ENCODE measurements at regions not wholly inside any gene's neighbourhood (a gene's known extent, or its start where the extent isn't known, plus 50 kb on each side); places are given as distances from the start of the nearest gene placed in this dataset.

- no peak overlapping the region for H3K4me3 ChIP-seq (ENCODE audit: low read depth, low read length)
- DNase-seq (ENCODE audit: low read depth): no peak
- no peak for TF ChIP-seq CTCF (IDR thresholded peaks at IDR 0.05; ENCODE audit: insufficient read depth, low read length)
These were observed 1597.1 kb upstream of the MIR17HG start for GRCh38 chr13:89750371-89750770.

GRCh38 chr13:89751432-89751930 is 1596.0 kb upstream of the MIR17HG start:
- DNase-seq (ENCODE audit: low read depth): no peak
- TF ChIP-seq CTCF (IDR thresholded peaks at IDR 0.05; ENCODE audit: insufficient read depth, low read length): no peak

GRCh38 chr13:89752394-89752793 is 1595.1 kb upstream of the MIR17HG start:
- H3K4me3 ChIP-seq (ENCODE audit: low read depth, low read length): no peak overlapping the region
- no peak for TF ChIP-seq CTCF (IDR thresholded peaks at IDR 0.05; ENCODE audit: insufficient read depth, low read length)

More at GRCh38 chr13:89751432-89751930, 1596.0 kb upstream of the MIR17HG start:
- no peak overlapping the region for H3K4me3 ChIP-seq (ENCODE audit: low read depth, low read length)

GRCh38 chr13:89755729-89756492 is 1591.6 kb upstream of the MIR17HG start:
- H3K4me3 ChIP-seq (ENCODE audit: low read depth, low read length): no peak overlapping the region

More at GRCh38 chr13:89752394-89752793, 1595.1 kb upstream of the MIR17HG start:
- DNase-seq (ENCODE audit: low read depth): no peak

GRCh38 chr13:89763005-89763404 is 1584.5 kb upstream of the MIR17HG start:
- no peak for DNase-seq (ENCODE audit: low read depth)
- no peak overlapping the region for H3K4me3 ChIP-seq (ENCODE audit: low read depth, low read length)
- TF ChIP-seq CTCF (IDR thresholded peaks at IDR 0.05; ENCODE audit: insufficient read depth, low read length): no peak

More at GRCh38 chr13:89755729-89756492, 1591.6 kb upstream of the MIR17HG start:
- no peak for DNase-seq (ENCODE audit: low read depth)
- TF ChIP-seq CTCF (IDR thresholded peaks at IDR 0.05; ENCODE audit: insufficient read depth, low read length): no peak

- DNase-seq (ENCODE audit: low read depth): no peak
These were observed 1564.2 kb upstream of the MIR17HG start for GRCh38 chr13:89783221-89783755.

More at GRCh38 chr13:89783221-89783755, 1564.2 kb upstream of the MIR17HG start:
- H3K4me3 ChIP-seq (ENCODE audit: low read depth, low read length): no peak overlapping the region
- no peak for TF ChIP-seq CTCF (IDR thresholded peaks at IDR 0.05; ENCODE audit: insufficient read depth, low read length)
